Heart left ventricle (tissue), 16 donors: ENCODE measurements at regions not wholly inside any gene's neighbourhood (a gene's known extent, or its start where the extent isn't known, plus 50 kb on each side); places are given as distances from the start of the nearest gene placed in this dataset.

Experiments
- ATAC-seq, 4 donors: fragments of 200-7000 bp; cut with Tn5 transposase; one replicate each; pipeline ENCODE4 v1.9.1; 2020 to 2022; ENCODE audit warnings: moderate library complexity in 4 of 4, mild to moderate bottlenecking in 3 of 4, moderate number of reproducible peaks in 1 of 4
- DNase-seq, 5 donors: peaks; one replicate each; pipeline ENCODE4 v3.0.0-alpha.2; 2020
- H3K27ac ChIP-seq, 12 donors: fragments of 200-600 bp; sonication (generic) in 4 of 12; one replicate each; pipeline versions ENCODE4 v1.5.0 to v1.8.0; 2016 to 2022; ENCODE audit warnings: mild to moderate bottlenecking in 2 of 12
- H3K27me3 ChIP-seq, 9 donors: fragments of 200-600 bp; sonication (generic) in 2 of 9; one replicate each; pipeline versions ENCODE4 v1.5.1 to v1.8.0; 2016 to 2022; ENCODE audit warnings: mild to moderate bottlenecking in 3 of 9
- H3K36me3 ChIP-seq, 9 donors: fragments of 200-600 bp; sonication (generic) in 2 of 9; one replicate each; pipeline versions ENCODE4 v1.5.0 to v1.8.0; 2018 to 2022; ENCODE audit warnings: mild to moderate bottlenecking in 2 of 9
- H3K4me1 ChIP-seq, 12 donors: fragments of 200-600 bp; sonication (generic) in 4 of 12; one replicate each; pipeline versions ENCODE4 v1.5.0 to v1.8.0; 2016 to 2022; ENCODE audit warnings: mild to moderate bottlenecking in 3 of 12
- H3K4me3 ChIP-seq, 12 donors: fragments of 200-600 bp; sonication (generic) in 4 of 12; one replicate each; pipeline versions ENCODE4 v1.5.0 to v1.8.0; 2017 to 2022; ENCODE audit warnings: mild to moderate bottlenecking in 9 of 12, moderate library complexity in 4 of 12
- H3K9me3 ChIP-seq, 12 donors: fragments of 200-600 bp; sonication (generic) in 4 of 12; one replicate each; pipeline versions ENCODE4 v1.5.0 to v1.8.0; 2016 to 2022; ENCODE audit warnings: mild to moderate bottlenecking in 1 of 12
- POLR2A ChIP-seq, 2 donors: fragments of 450-650 bp; IDR thresholded peaks; one replicate each; pipeline ENCODE4 v1.6.1; 2017; ENCODE audit warnings: antibody characterized with exemption in 2 of 2, mild to moderate bottlenecking in 2 of 2, moderate library complexity in 2 of 2
- WGBS, 4 donors: extraction: QIAGEN DNeasy Blood & Tissue Kit in 2 of 4; methylation state at CpG; one replicate each; pipeline versions ENCODE4 v1.1.5 to v1.1.7; 2013 to 2018; 5-methylcytosine and 5-hydroxymethylcytosine counted together
- intact Hi-C, 10 donors: fragments of 100-400 bp; cut with DNase I; formaldehyde crosslinking; loops; one replicate each; pipeline versions ENCODE4 v1.11.1 to v1.14.2; 2022
- TF ChIP-seq, protein P1 (sequence below), 12 donors: fragments of 200-600 bp; sonication (generic) in 4 of 12; IDR thresholded peaks; one replicate each; pipeline versions ENCODE4 v1.5.0 to v1.8.0; 2018 to 2022; ENCODE audit warnings: antibody characterized with exemption in 12 of 12, mild to moderate bottlenecking in 5 of 12
- donor health status: ischemic (EF 13 %, LVEDD 7.1; RV severe dilation, severe dysfunction).
- donor health status: healthy with polysubstance abuse.
- donor health status: DM: no; HTN: yes; CAD: no.
- donor health status: DM: no; HTN: no; CAD: no.
- donor health status: ischemic (EF 25% LVEDD 6.9; RV normal size, moderate dysfunction).
- donor health status: ischemic (EF 25% LVEDD 5.7; RV mildly dilated, moderate dysfunction).
- donor health status: healthy.
- donor health status: DM: yes; HTN: yes; CAD: no.
- donor health status: ischemic (EF 35%, LVEDD 5.7; RV mildly dilated, moderate dysfunction).
- donor health status: nonischemic (EF 11% LVEDD 7.7; RV severe dilation, severe dysfunction).
- donor health status: DM: yes; HTN: yes; CAD: no.
- donor health status: PGD.
- donor health status: ischemic (EF 29% LVEDD 5.4; RV normal size, mild dysfunction).
- donor health status: nonischemic (EF 23%, LVEDD 6.1; RV moderate dilation, normal function).

- intact Hi-C loops: no loop called here
- DNase-seq: no peak
- Histone ChIP-seq H3K36me3 (no peaks in the 10 kb centered on the region), H3K4me3 (no peak overlapping the region), H3K27ac (no peak overlapping the region), H3K9me3 (peaks cover 0 to 3% (median 0%) of the 10 kb centered on the region in 12 donors), H3K4me1 (no peaks in the 10 kb centered on the region), H3K27me3 (no peaks in the 10 kb centered on the region)
- TF ChIP-seq POLR2A (IDR thresholded peaks at IDR 0.05): no peak
- TF ChIP-seq, protein P1, sequence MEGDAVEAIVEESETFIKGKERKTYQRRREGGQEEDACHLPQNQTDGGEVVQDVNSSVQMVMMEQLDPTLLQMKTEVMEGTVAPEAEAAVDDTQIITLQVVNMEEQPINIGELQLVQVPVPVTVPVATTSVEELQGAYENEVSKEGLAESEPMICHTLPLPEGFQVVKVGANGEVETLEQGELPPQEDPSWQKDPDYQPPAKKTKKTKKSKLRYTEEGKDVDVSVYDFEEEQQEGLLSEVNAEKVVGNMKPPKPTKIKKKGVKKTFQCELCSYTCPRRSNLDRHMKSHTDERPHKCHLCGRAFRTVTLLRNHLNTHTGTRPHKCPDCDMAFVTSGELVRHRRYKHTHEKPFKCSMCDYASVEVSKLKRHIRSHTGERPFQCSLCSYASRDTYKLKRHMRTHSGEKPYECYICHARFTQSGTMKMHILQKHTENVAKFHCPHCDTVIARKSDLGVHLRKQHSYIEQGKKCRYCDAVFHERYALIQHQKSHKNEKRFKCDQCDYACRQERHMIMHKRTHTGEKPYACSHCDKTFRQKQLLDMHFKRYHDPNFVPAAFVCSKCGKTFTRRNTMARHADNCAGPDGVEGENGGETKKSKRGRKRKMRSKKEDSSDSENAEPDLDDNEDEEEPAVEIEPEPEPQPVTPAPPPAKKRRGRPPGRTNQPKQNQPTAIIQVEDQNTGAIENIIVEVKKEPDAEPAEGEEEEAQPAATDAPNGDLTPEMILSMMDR (IDR thresholded peaks at IDR 0.05): no peak
- no peak for ATAC-seq
- WGBS, 4 donors: 74 to 81% (median 79%) methylated on average over 9 of the region's 9 CpGs
Measured at GRCh38 chr3:118809696-118810498, 224.7 kb downstream of the IGSF11 start.

GRCh38 chr3:118810499-118811035 is 224.1 kb downstream of the IGSF11 start:
- no peaks in the 10 kb centered on the region for H3K27me3 ChIP-seq
- ATAC-seq (no peak), DNase-seq (no peak)
- no peaks in the 10 kb centered on the region for H3K36me3 ChIP-seq
- H3K4me3 ChIP-seq: no peak overlapping the region
- H3K9me3 ChIP-seq: peaks cover 0 to 3% (median 0%) of the 10 kb centered on the region in 12 donors
- H3K4me1 ChIP-seq: no peaks in the 10 kb centered on the region
- intact Hi-C loops: no loop called here
- H3K27ac ChIP-seq: no peak overlapping the region
- TF ChIP-seq, protein P1 (IDR thresholded peaks at IDR 0.05): no peak
- no peak for TF ChIP-seq POLR2A (IDR thresholded peaks at IDR 0.05)
- 83 to 85% (median 84%) methylated on average over 10 of the region's 10 CpGs for WGBS, 4 donors

DNA sequence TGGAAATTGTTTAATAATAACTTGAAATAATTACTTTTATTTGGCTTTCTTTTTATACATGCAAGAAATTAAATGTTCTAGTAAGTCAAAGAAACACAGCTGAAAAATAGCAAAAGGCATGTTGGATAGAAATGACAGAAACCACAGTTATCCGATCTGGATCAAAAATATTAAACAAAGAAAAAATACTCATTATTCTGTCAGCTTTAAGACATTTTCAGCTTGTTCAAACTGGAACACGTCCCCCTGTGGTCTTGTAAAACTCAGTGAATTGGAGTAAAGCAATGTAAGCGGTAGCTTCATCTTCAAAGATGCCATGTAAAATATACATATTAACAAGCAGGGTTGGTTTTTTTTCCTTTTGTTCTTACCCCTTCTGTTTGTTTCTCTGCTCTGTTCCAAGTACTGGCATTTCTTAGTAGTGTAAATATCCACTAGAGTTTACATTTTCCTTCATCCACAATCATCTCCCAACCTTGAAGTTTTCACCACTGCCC is 223.4 kb downstream of the IGSF11 start:
- H3K27ac ChIP-seq: no peak overlapping the region
- WGBS, 4 donors: 82 to 85% (median 83%) methylated on average over 3 of the region's 3 CpGs

DNA sequence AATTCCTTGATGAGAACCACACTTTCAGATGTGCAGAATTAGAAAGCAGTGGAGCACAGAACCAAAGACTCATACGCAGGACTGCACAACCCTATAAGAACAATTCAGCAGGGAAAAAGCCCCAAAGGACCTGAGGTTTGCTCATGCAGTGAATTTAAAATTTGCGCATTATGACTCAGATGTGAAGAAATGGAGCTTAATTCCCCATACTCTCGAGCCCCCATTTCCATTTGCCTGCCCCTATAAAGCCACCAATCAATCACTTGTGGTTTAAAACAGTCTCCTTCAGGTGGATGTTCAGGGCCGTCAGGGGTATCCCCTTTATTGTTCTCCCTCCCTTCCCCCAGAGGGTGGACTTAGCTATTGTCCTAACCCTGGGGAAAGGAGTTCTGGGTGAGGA is 221.2 kb downstream of the IGSF11 start:
- no peaks in the 10 kb centered on the region for H3K4me1 ChIP-seq
- H3K36me3 ChIP-seq: no peaks in the 10 kb centered on the region
- H3K9me3 ChIP-seq: no peaks in the 10 kb centered on the region
- no peak overlapping the region for H3K27ac ChIP-seq
- no peaks in the 10 kb centered on the region for H3K27me3 ChIP-seq
- H3K4me3 ChIP-seq: no peak overlapping the region
- intact Hi-C loops: no loop called here
- no peak for TF ChIP-seq POLR2A (IDR thresholded peaks at IDR 0.05)
- TF ChIP-seq, protein P1 (IDR thresholded peaks at IDR 0.05): no peak
- DNase-seq (no peak), ATAC-seq (no peak)
- WGBS, 4 donors: 74 to 86% (median 84%) methylated on average over 4 of the region's 4 CpGs

More for the DNA sequence above, 223.4 kb downstream of the IGSF11 start:
- H3K4me3 ChIP-seq: no peak overlapping the region
- no peaks in the 10 kb centered on the region for H3K4me1 ChIP-seq
- no peaks in the 10 kb centered on the region for H3K36me3 ChIP-seq
- H3K27me3 ChIP-seq: no peaks in the 10 kb centered on the region
- DNase-seq (no peak), ATAC-seq (no peak)
- H3K9me3 ChIP-seq: peaks cover 0 to 3% (median 0%) of the 10 kb centered on the region in 12 donors
- intact Hi-C loops: no loop called here
- TF ChIP-seq, protein P1 (IDR thresholded peaks at IDR 0.05): no peak
